Thoracic aorta (tissue), 2 donors: ENCODE measurements at regions not wholly inside any gene's neighbourhood (a gene's known extent, or its start where the extent isn't known, plus 50 kb on each side); places are given as distances from the start of the nearest gene placed in this dataset.

Experiments
- ATAC-seq: fragments of 150-250 bp; one replicate; pipeline ENCODE4 v1.8.0; 2017; ENCODE audit warnings: low read depth; ENCODE audit not compliant: insufficient number of reproducible peaks, low FRiP score
- DNase-seq: peaks from one replicate; pipeline ENCODE4 v3.0.0-alpha.2; 2020; ENCODE audit warnings: low spot score
- H3K27ac ChIP-seq, 2 donors: fragments of 200-600 bp; sonication (generic); 1 replicate in 1 of 2; 2 replicates in 1 of 2; pipeline ENCODE4 v1.5.1; 2016; ENCODE audit warnings: mild to moderate bottlenecking in 2 of 2, moderate library complexity in 2 of 2
- H3K27me3 ChIP-seq: fragments of 200-600 bp; sonication (generic); replicated peaks from 2 replicates; pipeline ENCODE4 v1.6.0; 2016; ENCODE audit warnings: mild to moderate bottlenecking; ENCODE audit not compliant: insufficient read depth
- H3K36me3 ChIP-seq: fragments of 200-600 bp; sonication (generic); one replicate; pipeline ENCODE4 v1.5.1; 2016
- H3K4me1 ChIP-seq, 2 donors: fragments of 200-600 bp; sonication (generic); 1 replicate in 1 of 2; 2 replicates in 1 of 2; pipeline versions ENCODE4 v1.5.1 to v1.6.0; 2016; ENCODE audit warnings: low read depth in 2 of 2, mild to moderate bottlenecking in 1 of 2; ENCODE audit not compliant: control insufficient read depth in 1 of 2
- H3K4me3 ChIP-seq: fragments of 200-600 bp; sonication (generic); 2 replicates; pipeline ENCODE4 v1.5.1; 2016; ENCODE audit warnings: mild to moderate bottlenecking
- H3K9me3 ChIP-seq: fragments of 200-600 bp; sonication (generic); 2 replicates; pipeline ENCODE4 v1.5.1; 2016
- CTCF ChIP-seq: fragments of 200-600 bp; sonication (generic); IDR thresholded peaks from one replicate; pipeline ENCODE4 v1.5.1; 2019; ENCODE audit warnings: antibody characterized with exemption

- H3K4me1 ChIP-seq = peaks cover 3 to 11% of the 10 kb centered on the region in 2 donors
- H3K4me3 ChIP-seq = no peak overlapping the region
- ATAC-seq = no peak
- no peak for TF ChIP-seq CTCF
- DNase-seq = no peak
- H3K9me3 ChIP-seq = no peaks in the 10 kb centered on the region
- no peaks in the 10 kb centered on the region for H3K27me3 ChIP-seq
- H3K36me3 ChIP-seq = no peaks in the 10 kb centered on the region
- H3K27ac ChIP-seq = no peak overlapping the region
Measured at GRCh38 chr3:134704133-134704532, 53.3 kb upstream of the KY start.

GRCh38 chr3:134704556-134704955, 53.7 kb upstream of the KY start:
- Histone ChIP-seq H3K9me3 (no peaks in the 10 kb centered on the region), H3K4me3 (no peak overlapping the region), H3K4me1 (peaks cover 3 to 15% of the 10 kb centered on the region in 2 donors), H3K36me3 (no peaks in the 10 kb centered on the region), H3K27ac (no peak overlapping the region), H3K27me3 (no peaks in the 10 kb centered on the region)
- TF ChIP-seq CTCF = no peak
- no peak for DNase-seq
- no peak for ATAC-seq

- H3K27ac ChIP-seq = peak overlapping the region in 1 of 2 donors; percentile 36
- H3K9me3 ChIP-seq = no peaks in the 10 kb centered on the region
- ATAC-seq = no peak
- H3K27me3 ChIP-seq = no peaks in the 10 kb centered on the region
- H3K4me3 ChIP-seq = no peak overlapping the region
- no peak for DNase-seq
- H3K36me3 ChIP-seq = no peaks in the 10 kb centered on the region
- H3K4me1 ChIP-seq = peaks cover 3 to 24% of the 10 kb centered on the region in 2 donors
- no peak for TF ChIP-seq CTCF
Measured at GRCh38 chr3:134707908-134708597, 57.2 kb upstream of the KY start.

- ATAC-seq (no peak), DNase-seq (no peak)
- H3K4me1 ChIP-seq = peaks cover 3 to 24% of the 10 kb centered on the region in 2 donors
- TF ChIP-seq CTCF = no peak
- H3K9me3 ChIP-seq = no peaks in the 10 kb centered on the region
- H3K27me3 ChIP-seq = no peaks in the 10 kb centered on the region
- no peaks in the 10 kb centered on the region for H3K36me3 ChIP-seq
- peak overlapping the region in 1 of 2 donors; percentile 36 for H3K27ac ChIP-seq
- H3K4me3 ChIP-seq = no peak overlapping the region
Measured at GRCh38 chr3:134708671-134709070, 57.8 kb upstream of the KY start.

- peak overlapping the region in 1 of 2 donors; percentile 36 for H3K27ac ChIP-seq
- peaks cover 3 to 24% of the 10 kb centered on the region in 2 donors for H3K4me1 ChIP-seq
- no peak overlapping the region for H3K4me3 ChIP-seq
- ATAC-seq (no peak), DNase-seq (no peak)
- no peaks in the 10 kb centered on the region for H3K36me3 ChIP-seq
- no peak for TF ChIP-seq CTCF
- no peaks in the 10 kb centered on the region for H3K9me3 ChIP-seq
- no peaks in the 10 kb centered on the region for H3K27me3 ChIP-seq
Measured at GRCh38 chr3:134709076-134709475, 58.3 kb upstream of the KY start.
